GM18873 (cell line): ENCODE measurements at regions not wholly inside any gene's neighbourhood (a gene's known extent, or its start where the extent isn't known, plus 50 kb on each side); places are given as distances from the start of the nearest gene placed in this dataset.

Experiments
- ATAC-seq: cut with Tn5 transposase; IDR thresholded peaks from one replicate; pipeline ENCODE4 v1.9.1; 2021; ENCODE audit warnings: mild to moderate bottlenecking, moderate library complexity, moderate number of reproducible peaks; ENCODE audit not compliant: unreplicated experiment, low FRiP score

DNA sequence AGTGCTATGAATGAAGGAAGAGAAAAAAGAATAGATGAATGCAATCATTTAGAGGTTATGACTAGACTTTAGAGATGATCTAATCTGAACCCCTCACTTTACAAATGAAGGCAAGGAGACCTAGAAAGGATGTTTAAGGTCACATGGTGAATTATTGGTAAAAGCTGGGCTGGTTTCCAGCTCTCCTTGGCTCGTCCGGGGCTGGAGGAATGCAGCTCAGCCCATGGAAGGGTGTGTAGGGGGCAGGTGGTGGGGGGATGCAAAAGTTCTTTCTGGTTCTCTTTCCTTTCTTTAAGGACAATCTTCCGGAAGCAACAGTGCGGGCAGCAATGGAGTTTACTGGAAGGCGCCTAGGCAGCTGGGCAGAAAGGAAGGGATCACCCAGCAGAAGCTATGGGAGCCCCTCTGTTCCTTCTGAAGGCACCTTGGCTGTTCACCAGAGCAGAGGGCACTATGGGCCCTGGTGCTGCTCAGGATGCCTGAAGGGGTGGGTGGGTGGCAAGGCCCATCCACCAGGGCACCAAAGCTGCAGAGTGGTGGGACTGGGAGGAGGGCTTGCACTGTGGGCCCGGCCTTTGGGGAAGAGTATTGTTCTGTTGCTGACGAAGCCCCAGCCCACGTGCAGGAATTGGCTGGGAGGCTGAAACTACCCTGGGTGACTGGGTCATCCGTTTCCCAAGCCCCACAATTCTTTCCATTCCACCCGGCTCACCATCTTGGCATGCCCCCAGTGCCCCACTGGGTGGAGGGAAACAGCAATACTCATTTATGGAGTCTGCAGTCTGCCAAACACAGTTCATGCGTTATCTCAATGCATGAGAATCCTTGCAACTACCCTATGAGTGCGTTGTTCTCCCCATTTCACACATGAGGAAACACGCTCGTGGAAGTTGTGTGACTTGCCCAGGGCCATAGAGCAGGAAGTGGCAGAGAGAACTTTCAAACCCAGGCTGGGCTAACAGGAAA lies 78.2 kb downstream of the IRF2BPL start:
- no peak for ATAC-seq

DNA sequence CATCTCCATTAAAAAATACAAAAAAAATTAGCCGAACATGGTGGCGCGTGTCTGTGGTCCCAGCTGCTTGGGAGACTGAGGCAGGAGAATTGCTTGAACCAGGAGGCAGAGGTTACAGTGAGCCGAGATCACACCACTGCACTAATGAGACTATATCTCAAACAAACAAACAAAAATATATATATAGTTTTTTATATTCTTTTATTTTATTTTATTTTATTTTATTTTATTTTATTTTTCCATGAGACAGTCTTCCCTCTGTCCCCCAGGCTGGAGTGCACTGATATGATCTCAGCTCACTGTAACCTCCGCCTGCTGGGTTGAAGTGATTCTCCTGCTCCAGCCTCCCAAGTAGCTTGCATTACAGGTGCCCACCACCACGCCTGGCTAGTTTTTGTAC lies 79.5 kb downstream of the IRF2BPL start:
- ATAC-seq: no peak

DNA sequence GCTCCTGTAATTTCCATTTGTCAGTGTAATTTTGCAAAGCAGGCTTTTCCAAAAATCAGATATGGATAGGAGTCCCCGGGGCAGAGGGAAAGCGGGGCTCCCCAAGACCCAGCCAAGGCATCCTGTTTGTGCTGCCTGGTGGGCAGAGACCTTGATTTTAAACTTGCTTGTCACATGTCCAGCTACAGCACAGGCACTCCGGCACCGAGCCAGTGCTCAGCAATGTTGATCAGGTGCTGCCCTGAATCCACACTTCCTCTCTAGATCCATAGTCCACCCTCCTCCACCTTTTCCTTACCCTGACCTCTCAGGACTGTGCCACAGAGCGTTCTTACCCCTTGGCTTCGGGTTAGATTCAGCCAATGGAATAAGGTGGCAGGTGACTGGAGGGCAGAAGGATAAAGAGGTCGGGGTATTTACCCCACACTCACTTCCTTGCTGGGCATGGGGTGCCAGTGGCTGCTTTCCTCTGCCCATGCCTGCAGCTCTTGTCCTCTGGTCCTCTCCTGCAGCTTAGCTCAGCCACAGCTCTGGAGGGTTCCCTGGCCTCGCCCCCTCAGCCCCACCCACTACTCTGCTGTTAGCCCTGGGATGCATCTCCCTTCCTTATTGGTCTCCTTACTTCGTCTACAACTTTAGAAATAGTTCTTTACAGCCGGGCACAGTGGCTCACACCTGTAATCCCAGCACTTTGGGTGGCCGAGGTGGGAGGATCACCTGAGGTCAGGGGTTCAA lies 80.1 kb downstream of the IRF2BPL start:
- ATAC-seq: no peak

DNA sequence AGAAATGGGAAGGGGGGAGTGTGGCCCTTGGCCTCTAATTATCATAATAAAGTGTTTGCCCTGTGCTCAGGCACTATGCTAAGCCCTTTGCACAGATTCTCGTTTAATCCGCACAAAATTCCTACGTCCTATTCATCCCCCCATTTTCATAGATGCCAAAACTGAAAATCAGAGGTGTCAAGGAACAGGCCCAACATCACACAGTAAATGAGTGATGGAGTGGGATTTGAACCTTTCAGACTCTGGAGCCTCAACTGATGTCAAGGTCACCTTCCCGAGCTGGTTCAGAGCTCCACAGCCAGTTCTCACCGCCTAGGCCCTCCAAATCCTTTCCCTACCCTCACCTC lies 80.7 kb downstream of the IRF2BPL start:
- ATAC-seq: no peak

DNA sequence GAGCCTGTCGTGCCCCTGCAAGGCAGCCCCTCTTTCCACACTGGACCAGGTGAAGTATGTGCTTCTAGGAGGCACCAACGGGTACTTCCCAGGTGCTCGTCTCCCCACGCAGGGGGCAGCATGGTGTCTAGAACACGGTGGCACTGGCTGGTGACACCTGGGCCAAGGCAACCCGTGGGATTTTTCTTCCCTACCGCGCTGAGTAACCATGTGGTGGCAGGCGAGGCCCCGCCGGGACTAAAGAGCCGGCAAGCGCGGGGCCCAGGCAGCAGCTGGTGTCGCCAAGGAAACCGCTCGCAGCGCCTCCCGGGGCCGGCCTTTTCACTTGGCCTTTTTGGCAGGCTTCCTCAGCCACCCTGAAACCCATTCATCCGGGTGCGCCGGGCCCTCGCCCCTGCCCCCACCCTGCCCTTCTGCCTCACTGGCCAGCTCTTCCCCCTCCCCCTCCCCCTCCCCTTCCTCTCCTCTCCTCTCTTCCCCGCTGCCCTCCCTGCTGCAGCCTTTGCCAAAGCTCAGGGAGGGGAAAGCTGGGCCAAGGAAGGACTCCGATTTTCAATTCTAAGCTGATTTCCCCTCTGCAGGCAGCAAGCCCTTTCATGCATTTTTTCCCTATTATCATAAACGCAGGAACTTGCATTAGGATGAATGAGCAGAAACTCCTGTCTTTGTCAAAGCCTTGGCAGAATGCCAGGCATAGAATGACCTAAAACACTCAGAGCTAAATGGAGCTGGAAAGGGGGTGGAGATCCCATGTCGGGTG lies 81.2 kb downstream of the IRF2BPL start:
- ATAC-seq: peak; percentile 86

DNA sequence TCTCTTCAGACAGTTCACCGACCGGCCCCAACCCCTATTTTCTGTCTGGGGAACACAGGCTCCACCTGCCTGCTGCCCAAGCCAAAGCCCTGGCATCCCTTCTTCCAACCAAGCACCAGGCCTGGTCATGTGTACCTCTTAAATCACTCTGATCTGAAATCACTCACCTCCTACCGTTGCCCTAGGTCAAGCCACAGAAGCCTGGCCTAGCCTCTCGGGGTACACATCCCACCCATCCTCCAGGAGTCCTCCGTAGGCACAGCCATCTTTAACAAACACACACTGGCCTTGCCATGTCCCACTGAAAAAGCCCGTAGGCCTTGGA lies 81.8 kb downstream of the IRF2BPL start:
- no peak for ATAC-seq

DNA sequence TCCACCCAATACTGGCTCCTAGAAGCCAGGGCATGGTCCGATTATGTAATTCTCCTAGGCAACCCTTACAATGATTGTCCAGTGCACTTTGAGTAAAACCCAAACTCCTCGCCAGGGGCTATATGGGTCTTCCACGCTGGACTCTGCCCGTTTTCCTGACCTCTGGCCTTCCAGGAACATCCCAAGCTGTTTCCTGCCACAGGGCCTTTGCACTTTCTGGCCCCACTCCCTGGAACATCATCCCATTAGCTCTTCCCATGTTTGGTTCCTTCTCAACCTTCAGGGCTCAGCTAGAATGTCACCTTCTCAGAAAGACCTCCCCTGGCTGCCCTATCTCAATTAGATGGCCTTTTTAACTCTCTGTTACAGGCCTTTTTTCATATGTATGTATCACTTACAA lies 85.4 kb downstream of the IRF2BPL start:
- no peak for ATAC-seq

DNA sequence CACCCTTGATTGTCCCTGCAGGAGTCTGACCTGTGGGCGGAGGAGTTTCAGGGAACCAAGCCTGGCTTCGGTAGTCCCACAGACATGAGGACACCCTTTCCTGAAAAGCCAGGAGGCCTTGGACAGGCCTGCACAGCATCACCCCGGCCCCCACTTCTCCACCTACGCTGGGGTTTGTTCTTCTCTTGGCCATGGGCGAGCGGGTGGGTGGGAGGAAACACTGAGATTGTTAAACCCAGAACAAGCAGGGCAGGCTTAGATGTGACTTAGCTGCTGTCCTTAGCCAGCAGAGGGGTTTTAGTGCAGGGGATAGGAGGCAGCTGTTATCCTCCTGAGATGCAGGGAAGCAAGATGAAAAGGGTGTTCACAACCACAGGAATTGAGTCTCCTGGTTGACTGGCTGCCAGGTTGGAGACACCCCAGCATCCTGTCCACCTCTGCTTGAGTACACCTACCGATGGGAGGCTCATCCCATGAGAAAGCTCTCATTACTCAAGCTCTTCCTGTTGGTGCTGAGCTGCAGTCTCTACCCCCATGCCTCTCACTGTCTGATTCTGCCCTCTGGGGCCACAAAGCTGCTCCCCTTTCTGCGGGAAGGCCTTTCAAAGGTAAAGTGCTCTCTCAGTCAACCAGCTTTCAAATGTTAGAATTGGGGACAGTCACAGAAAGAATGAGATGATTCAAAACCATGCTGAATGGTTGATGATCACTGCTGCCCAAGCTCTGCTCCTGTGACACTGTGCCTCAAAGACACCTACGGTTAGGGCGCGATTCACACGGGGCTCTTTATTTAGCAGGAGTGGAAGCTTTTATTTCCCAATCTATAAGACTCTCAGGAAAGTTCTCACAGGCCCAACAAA lies 86.3 kb downstream of the IRF2BPL start:
- no peak for ATAC-seq

DNA sequence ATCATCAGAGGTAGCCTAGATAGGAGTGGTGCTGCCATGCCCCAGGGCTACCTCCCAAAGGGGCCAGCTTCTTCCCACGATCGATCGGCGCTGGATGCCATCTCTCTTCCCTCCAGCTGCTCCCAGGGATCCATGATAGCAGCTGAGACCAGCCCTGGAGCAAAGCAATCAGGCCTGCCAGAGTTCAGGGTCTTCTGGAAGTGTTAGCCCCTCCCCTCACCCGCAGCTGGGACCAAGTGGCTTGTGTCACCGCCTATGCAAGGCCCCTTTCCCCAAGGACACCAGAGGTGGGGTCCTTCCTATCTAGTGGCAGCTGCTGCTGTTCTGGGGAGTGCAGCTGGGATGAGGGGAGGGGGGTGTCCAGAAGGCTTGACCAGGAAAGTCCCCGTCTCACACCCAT lies 87.0 kb downstream of the IRF2BPL start:
- ATAC-seq: no peak

DNA sequence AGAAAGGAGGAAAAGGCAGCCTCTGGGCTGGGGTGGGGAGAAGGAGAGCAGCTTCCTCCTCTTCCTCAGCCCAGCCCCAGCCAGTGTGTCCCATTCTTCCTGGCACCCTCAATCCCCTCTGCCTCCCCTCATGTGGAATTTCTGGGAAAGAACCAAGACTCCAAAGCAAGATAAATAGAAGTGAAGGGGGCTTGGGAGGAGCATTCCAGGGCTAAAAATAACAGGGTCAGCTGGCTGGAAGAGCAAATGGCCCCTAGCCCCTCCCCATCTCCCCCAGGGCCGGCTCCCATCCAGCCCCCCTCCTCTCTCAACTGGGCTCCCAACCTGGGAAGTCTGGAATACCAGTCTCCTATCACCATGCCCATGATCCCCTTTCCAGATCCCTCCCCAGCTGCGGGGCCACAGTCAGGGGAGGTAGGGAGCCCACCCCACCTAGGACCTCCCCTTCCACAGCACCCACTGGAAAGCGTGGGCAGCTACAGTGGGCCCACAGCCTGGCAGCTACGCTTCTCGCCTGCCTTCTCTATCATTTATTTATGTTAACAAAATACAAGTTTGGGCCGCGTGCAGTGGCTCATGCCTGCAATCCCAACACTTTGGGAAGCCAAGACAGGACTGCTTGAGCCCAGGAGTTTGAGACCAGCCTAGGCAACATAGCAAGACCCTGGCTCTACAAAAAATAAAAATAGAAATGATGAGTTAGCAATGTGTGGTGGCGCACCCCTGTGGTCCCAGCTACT lies 88.3 kb downstream of the IRF2BPL start:
- ATAC-seq: no peak

DNA sequence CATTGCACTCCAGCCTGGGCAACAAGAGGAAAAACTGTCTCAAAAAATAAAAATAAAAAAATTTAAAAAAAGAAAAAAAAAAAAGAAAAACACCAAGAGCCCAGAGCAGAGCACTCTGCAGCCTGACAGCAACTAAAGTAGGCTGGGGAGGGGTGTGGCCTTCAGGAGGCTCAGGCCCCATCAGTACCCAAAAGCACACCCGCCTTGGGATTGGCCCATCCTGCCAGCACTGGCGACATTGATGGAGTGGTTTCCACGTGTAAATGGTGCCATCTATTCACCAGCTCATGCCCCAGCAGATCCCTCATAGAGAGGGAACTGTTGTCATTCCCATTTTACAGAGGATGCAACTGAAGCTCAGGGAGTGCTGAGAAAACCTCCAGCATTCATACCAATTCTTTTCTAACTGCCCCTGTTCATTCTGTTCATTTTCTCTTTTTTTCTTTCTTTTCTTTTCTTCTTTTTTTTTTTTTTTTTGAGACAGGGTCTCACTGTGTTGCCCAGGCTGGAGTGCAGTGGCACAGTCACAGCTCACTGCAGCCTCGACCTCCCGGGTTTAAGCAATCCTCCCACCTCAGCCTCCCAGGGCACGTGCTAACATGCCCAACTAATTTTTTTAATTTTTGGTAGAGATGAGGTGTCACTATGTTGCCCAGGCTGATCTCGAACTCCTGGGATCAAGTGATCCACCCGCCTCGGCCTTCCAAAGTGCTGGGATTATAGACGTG lies 89.3 kb downstream of the IRF2BPL start:
- ATAC-seq: no peak

DNA sequence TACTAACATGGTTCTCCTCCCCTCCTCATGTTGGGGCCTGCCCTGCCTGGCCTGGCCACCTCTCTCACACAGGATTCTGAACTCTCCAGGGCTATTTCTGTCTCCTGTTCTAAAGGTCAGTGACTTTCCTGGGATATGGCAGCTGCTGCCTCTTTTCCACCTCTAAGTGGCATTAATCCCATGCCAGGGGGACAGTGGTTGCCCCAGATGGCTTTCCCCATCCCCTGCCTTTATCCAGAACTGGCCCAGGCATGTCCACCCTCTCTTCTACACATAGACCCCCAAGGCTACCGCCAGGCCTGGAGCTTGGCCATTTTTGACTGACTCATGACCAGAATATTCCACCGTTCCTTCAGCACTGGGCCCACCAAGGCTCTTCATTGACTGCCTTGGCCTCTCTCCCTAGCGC lies 90.4 kb downstream of the IRF2BPL start:
- ATAC-seq: no peak

DNA sequence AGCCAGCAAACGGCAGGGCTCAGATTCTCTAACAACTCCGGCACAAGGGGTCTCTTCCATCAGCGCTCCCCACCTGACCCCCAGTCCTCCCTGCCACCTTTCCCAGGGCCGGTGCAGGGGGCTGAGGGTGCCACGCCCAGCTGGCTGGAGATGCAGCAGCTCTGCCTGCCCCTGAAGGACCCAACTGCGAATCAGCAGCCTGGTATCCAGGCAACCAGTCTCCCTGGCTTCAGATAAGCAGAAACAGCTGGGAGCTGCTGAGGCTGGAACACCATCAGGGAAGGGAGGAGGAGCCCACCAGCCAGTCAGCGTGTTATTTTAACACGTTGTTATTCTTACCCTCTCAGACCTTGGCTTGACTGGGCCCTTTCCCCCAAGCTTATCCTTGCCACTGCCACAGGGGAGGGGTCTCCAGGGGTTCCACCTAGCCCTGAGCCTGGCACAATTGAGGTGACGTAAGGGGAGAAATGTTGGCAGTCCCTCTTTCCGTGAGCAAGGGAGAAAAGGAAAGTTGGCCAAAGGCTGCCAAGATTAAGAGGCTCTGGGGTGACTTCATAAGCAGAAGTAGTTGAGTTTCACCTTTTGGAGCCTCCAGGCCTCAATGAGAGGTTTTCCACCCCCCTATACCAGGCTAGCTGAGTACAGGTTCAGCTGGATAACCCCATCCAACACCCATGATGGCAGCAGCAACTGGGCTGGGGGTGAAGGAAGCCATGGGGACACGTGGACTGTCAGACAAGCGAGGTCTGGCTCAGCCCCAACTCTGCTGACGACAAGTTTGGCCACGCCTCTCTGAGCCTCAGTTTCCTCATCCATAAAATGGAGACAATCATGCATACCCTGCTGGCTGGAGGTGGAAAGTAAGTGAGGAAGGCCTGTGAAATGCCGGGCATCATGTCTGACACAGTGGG lies 91.1 kb downstream of the IRF2BPL start:
- no peak for ATAC-seq

DNA sequence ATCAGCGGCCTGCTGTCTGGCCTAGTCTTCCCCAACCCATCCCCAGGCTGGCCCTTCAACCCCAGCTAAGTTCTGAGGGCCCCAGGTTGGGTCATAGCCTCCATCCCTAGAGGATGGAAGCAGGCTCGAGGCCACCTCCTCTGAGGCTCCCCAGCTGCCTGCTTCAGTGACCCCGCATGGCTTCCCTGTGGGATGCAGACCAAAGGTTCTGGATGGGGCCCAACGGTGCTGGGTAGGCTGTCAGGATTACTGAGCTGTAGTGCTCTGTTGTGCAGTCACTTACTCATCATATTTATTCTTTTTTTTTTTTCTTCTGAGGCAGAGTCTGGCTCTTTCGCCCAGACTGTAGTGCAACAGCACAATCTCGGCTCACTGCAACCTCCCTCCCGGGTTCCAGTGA lies 92.0 kb downstream of the IRF2BPL start:
- no peak for ATAC-seq

DNA sequence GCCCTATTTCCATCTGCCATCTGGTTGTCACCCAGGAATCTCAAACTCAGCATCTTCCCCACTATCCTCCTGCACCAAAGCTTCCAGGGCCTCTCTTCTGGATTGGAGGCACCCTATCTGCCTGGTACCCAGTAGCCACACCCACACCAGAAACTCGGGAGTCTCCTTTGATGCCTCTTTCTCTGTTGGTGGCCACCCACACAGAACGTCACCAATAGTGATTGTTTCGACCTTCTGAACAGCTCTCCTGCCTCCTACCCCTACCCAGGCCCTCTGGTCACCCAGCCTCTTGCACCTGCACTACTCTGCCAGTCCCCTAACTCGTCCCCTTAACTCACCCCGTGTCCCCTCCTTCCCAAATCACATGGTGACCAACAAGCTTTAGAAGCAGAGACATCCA lies 95.0 kb downstream of the IRF2BPL start:
- no peak for ATAC-seq

DNA sequence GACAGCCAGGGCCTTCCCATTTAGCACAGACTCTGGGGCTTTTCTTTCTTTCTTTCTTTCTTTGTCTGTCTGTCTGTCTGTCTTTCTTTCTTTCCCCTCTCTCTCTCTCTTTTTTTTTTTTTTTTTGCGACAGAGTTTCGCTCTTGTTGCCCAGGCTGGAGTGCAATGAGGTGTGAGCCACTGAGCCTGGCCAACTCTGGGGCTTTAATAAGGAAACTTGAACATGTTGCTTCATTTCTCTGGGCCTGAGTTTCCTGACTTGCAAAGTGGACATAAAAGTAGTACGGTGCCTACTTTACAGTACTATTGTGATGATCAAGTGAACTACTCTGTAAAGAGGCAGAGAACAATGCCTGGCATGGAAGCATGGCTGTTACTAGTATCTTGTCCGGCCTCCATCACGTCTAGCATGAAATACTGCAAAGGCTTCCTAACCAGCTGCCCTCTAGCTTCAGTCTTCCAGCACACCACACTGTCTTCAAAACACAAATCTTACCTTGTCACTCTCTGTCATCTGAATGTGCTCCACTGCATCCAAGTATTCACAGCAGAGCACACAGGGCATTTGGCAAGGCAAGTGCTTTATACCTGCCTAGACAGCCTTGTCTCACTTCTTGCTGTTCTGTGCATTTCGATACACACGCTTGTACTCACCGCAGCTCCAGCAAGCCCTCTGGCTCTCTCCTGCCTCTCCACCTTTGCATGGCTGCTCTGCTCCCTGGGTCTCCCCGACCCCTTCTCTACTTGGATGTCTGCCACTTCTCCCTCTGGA lies 96.7 kb downstream of the IRF2BPL start:
- ATAC-seq: no peak

DNA sequence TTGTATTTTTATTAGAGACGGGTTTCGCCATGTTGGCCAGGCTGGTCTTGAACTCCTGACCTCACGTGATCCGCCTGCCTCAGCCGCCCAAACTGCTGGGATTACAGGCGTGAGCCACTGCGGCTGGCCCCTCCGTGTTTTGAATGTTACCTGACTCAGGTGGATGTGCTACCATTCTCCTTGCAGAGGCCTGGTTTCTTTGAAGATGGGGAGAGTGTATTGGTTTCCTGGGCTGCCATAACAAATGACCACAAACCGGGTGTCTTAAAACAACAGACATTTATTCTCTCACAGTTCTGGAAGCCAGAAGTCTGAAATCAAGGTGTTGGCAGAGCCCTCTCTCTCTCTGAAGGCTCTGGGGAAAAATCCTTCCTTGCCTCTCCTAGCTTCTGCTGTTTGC lies 98.0 kb downstream of the IRF2BPL start:
- ATAC-seq: no peak
